COLO668 (cell line): ENCODE measurements at regions not wholly inside any gene's neighbourhood (a gene's known extent, or its start where the extent isn't known, plus 50 kb on each side); places are given as distances from the start of the nearest gene placed in this dataset.
"Not testable (repeated sequence)": the region's sequence is repeated elsewhere in the genome, so short reads cannot be mapped to it uniquely, and the experiment has no call there.

ENCODE experiments used
- DNase-seq: peaks from one replicate; lab custom pipeline; 2025; ENCODE audit not compliant: unreplicated experiment; lab: John Stamatoyannopoulos, UW

DNA sequence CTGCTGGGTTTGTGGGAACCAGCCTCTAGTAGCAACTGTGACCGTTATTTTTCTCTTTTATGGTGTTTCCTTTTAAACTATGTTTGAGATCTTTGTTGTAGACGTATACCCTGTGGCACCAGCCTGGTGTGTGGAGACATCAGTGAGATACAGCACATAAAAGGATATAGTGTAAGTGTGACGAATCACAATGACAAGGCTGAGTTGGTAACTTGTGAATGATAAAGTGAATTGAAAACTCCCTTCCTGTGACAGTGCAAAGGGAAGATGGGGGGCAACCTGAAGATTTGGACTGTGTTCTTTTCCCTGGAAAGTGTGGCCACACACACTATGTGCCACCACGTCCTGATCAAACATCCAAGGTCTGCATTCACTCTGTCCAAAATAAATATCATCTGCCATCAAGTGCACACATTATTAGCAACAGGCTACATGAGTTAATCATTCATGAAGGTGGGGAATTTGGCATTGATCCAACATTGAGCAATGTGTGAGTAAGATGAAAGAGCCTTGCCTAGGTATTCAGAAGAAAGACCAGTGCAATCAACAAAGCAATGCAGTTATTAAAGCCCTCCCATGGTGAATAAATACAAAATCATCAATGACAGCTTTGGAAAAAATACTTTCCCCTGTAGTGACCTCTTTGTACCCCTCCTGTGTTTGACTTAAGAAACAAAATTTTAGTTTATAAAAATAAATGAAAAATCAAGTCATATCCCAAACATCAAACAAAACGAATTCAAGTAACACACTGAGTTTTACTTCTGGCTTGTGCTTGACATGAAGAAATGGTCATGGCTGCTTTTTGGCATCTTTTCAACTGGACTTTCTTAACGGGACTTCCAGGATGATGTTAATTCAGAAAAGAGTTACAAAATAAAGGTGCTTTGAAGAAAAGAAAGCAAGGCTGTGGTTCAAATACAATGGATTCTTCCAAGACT is 1280.5 kb upstream of the ZEB2 start:
- peak; percentile 66 for DNase-seq

DNA sequence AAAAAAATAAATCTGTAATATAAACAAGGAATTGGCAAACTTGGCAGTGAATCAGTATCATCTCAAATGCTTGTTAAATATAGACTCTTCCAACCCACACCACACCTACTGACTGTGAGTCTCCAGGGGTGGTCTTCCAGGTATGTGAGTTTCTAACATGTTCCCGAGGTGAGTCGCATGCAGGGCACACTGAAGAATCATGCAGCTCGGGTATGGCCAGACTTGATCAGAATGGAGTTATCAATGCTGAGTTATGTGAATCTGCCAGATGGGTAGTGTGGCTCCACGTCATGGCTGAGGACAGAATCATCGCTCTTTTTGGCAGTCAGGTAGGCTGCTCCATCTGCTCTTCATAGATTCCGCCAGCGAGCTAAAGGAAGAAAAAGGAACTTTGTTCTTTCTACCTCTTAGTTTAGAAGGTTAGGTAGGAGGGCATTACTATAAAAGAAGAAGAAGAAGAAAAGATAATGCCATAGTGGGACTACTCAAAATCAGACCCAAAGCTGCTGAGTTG is 1279.7 kb upstream of the ZEB2 start:
- no peak for DNase-seq

DNA sequence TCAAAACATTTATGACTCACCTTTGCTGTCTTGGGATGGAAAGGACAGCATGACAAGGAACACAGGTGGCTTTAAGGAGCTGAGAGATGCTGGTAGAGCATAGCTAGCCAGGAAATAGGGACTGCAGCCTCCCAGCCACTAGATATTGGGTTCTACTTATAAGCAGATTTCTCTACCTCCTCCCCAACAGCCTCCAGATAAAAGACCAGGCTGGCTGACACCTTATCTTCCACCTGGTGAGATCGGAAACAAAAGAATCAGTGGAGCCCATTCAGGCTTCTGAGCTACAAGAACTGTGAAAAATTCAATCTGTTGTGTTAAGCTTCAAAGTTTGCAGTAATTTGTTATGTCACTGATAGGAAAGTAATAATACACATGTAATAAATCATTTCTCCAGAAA is 1278.5 kb upstream of the ZEB2 start:
- DNase-seq, result no peak

DNA sequence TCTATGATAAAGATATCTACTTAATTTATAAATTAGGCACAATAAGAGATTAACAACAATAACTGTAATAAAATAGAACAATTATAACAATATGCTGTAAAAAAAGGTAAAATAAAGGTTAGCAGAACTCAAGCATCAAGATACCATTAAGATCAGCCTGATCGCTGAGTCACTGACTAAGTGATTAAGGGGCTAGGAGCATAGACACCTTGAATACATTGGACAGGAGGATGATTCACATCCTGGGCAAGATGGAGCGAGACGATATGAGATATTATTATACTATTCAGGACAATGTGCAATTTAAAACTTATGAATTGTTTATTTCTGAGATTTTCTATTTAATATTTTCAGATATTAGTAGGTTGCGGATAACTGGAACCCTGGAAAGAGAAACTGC is 1277.8 kb upstream of the ZEB2 start:
- DNase-seq, result no peak

DNA sequence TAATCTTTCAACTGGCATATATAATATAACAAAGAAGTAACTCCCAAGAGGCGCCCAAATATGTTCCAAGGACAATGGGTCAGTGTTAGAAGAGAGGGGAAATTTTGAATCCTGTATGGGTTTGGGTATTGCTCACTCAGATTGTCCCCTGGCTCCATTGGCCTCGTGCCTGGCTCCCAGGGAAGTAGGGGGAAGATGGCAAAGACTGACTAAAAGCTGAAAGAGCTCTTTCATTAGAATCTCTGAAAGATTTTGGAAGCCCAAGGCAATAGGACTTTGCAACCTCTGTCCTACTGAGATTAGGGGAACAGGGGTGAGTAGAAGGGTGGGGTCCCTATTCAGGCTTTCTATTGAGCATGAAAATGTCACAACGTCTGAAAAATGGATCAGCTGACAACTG is 1272.8 kb upstream of the ZEB2 start:
- DNase-seq, result no peak

DNA sequence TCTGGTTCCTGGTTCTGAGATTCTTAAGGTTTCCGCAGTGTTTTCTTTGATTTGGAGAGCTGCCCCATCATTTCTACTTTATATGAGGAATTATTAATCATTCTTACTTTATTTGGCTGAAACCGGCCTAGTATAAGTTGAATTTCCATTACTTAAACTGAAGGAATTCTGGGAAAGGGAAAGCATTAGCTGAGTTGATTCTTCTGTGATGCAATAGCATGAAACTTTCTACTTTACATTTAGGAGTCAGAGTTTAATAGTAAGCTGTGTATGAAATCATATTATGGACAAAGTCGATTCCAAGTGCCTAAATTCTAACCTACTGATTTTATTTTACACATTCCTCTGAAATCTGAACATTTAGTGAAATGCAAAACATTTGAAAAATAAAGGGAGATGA is 1269.7 kb upstream of the ZEB2 start:
- no peak for DNase-seq

DNA sequence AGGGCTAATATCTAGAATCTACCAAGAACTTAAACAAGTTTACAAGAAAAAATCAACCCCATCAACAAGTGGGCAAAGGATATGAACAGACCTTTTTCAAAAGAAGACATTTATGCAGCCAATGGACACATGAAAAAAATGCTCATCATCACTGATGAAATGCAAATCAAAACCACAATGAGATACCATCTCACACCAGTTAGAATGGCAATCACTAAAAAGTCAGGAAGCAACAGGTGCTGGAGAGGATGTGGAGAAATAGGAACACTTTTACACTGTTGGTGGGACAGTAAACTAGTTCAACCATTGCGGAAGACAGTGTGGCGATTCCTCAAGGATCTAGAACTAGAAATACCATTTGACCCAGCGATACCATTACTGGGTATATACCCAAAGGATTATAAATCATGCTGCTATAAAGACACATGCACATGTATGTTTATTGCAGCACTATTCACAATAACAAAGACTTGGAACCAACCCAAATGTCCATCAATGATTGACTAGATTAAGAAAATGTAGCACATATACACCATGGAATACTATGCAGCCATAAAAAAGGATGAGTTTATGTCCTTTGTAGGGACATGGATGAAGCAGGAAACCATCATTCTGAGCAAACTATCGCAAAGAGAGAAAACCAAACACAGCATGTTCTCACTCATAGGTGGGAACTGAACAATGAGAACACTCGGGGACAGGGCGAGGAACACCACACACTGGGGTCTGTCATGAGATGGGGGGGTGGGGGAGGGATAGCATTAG is 1267.9 kb upstream of the ZEB2 start:
- not testable (repeated sequence) for DNase-seq

DNA sequence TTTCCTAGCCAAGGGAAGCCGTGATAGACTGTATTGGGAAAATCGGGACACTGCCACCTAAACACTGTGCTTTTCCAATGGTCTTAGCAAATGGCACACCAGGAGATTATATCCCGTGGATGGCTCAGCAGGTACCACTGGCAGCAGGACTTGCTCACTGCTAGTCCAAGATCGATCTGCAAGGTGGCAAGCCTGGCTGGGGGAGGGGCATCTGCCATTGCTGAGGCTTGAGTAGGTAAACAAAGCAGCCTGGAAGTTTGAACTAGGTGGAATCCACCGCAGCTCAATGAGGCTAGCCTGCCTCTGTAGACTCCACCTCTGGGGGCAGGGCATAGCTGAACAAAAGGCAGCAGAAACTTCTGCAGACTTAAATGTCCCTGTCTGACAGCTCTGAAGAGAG is 1262.7 kb upstream of the ZEB2 start:
- DNase-seq, result not testable (repeated sequence)

DNA sequence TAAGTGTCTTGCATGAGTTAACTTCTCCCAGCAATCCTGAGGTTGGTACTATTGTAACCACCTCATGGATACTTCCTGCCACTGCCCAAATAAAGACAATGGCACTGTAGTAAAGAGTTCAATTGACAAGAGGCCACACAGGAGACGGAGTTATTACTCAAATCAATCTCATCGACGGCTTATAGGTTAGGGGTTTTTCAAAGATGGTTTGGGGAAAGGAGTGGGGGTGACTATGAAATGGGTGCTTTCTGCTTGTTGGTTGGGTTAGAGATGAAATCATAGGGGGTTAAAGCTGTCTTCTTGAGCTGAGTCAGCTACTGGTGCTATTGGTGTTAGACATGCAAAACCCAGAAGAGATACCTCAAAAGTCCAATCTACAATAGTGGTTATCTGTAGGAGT is 1258.0 kb upstream of the ZEB2 start:
- no peak for DNase-seq

DNA sequence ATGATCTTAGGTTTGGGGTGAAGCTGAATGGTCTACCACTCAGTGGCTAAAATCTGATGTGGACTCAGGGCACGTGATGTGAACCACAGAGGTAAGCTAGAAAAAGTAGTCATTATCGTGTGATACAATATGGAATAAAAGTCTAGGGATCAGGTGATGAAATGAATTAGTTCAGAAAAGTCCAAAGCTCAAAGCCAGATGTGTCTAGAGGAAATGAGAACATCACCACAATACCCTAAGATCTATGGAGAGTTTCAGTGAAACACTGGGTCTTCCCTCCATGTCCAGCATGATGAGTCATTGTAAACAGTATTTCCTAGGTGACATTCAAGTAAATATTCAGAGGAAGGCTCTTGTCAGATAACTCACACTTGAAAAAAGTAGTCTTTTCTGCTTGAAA is 1257.4 kb upstream of the ZEB2 start:
- no peak for DNase-seq

DNA sequence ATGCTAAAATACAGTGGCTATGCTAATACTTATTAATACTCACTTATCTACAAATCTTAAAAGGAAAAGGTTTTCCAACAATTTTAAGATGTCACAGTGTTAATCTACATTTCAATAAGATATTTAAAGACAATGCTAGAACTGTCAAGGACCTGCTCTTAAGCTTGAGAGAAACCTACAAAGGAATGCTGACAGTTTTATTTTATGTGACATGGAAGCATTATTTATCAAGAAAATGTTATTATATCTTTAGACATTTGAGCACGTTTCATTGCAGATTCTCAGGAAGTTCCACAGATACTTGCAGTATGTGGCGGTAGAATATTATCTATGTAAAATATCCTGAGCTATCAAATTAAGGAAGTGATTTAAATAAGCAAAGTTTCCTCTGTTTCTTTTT is 1255.7 kb upstream of the ZEB2 start:
- no peak for DNase-seq

DNA sequence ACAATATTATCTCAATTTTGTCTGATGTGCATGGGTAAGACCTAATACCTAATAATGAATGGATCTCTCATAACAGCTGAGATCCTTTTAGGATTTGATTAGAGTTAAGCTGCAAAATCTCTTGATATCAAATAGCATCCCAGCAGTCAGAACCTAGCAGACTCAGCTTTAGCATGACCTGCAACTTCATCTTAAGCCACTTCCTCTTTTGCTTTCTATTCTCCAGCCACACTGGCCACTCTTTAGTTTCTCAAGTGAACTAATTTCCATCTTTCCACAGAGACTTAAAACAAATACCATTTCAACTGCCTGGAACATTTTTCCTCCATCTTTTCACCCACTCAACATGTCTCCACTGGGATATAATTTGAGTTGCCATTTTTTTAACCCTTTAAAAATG is 1251.6 kb upstream of the ZEB2 start:
- DNase-seq, result no peak

DNA sequence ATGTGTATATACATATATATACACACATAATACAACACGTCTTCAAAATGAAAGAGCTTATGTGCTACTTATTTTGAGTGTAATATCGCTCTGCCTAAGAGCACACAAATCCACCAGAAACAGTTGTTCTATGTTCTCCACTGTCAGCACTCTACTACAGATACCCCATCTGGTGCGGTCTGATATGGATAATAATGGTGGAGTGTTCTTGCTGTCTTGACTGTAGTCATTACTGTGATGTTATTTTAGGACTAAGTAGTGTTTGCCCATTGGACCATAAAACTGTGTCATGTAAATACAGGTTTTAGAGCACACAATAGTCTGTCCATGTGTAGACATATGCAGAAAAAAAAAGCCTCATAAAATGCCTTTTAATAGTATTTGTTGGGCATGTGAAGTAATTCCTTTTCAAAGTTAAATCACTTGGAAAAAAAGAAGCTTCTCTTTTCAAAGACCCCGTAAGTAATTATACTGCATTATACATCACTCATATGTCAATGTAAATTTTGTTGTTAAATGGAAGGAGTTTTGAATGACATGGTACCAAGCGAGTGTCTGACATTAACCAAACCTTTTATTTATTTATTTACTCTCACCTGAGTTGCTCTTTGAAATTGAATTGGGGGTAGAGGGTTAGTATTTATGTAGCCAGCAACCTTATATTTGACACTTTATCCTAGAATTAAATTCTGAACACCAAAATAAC is 1249.2 kb upstream of the ZEB2 start:
- no peak for DNase-seq

DNA sequence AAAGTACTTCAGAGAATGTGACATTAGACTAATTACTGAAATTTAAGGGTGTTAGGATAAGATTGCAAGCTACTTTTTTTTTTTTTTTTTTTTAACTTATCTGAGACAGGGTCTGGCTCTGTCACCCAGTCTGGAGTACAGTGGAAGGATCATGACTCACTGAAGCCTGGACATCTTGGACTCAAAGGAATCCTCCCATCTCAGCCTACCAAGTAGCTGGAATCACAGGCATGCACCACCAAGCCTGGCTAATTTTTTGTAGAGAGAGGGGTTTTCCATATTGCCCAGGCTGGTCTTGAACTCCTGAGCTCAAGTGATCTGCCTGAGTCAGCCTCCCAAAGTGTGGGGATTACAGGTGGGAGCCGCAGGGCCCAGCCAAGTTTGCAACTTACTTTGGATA is 1246.0 kb upstream of the ZEB2 start:
- DNase-seq, result no peak

DNA sequence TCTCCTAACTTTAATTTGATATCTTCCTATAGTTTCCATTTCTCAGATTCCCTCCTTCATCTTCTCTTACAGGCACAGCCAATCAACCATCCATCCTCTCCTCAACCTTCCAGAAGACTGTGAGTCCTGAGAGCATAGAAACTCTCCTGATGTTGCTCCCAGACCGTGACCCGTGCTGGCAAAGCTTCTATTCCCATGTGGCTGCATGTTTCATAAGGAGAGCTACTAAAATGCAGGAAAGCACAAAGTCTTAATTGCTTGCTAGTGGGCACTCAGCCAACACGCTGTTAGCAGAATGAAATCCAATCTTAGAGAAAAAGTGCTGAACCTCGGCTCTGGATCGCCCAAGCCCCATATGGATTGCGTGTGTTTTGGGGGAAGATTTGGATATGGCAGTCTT is 1244.7 kb upstream of the ZEB2 start:
- DNase-seq, result peak; percentile 39

DNA sequence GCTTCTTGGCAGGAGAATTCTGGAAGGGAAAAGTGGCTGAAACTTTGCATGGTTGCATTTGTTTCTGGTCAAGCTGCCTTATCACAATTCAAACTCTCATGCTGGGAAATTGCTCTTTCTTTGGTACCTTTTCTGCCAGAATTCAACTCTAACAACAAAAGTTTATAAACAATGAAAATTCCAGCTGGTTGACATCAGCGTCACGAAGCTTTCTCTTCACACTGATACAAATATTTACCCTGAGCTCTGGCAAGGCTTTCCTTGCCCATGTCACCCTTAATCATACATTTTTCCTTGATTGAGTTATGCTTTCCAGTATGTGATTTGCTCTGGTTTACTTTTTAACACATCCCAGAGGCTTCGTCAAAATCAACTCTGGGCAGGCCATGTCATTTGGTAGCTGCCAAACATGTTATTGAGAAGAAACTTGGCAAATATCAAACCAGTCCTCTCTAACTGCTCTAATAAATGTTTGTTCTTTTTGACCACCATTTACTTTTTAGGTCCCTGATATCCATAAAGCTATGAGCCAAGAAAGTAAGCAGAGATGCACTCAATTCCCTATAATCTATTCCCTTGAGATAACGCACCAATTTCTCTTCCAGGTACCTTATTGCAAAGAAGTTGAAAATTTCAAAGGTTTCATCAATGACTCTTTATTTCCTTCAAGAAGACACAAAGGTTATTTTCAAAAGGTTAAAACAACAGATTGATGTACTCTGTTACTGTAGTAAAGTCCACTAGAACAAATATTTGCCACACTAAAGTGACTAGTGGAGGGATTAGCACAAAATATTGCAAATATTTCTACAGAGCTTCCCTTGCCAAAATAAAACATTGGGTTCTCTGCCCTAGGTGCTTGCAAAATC is 1241.1 kb upstream of the ZEB2 start:
- DNase-seq, result no peak

DNA sequence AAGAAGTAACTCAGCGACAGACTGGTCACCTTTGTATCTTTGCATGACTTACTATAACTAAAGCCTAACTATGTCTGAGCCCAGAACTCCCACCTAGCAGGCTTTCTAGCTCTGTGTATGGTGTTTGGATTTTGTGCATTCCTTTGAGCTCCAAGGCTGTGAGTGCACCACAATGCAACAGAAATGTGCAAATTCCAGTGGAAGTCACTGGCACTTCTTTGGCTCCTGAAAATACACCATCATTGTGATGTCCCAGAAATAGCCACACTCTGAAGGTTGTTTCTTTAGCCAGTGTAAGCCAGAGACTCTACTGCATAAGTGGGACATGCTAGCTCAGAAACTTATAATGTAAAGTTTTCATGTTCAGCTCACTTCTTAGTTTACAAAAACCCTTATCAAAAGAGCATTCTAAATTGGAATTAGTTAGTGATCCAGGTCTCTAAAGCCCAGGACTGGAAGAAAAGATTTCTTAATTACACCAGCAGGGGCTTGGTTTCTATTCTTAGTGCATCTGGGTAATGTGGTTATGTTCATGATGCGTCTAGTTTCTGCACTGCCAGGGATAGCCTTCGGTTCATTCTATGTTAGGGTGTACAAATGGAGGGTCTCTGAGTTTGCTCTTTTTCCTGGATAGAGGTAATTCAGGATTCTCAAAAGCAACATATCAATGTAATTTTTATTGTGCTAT is 1239.5 kb upstream of the ZEB2 start:
- no peak for DNase-seq

DNA sequence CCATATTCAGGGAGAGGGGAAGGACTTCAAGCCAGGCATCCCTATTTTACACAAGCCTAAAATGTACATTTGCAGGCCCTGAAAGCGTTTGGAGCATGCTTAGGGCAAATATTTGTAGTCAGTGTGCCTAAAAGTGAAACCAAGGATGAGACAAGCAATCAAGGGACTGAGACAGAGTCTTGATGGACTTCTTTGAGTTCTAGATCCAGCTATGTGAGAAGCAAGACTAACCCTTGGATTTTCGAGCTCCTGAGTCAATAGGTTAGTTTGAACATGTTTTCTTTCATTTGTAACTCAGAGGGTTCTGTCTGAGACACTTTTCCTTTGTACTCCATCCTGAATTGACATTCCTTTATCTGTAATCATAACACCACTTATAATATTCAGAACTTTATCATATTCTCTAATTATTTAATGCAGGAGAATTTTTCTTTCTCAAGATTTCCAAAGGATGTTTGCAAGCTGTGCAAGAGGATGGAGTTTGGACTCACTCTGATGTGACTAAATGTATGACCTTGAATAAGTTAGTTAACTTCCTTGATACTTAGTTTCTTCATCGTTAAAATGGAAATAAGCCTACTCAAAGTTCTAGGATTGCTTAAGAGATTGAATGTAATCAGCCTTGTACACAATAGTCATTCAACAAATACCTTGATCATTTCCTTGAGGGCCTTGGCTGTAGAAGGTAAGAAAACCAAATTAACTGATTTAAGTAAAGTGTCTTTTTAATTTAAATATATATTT is 1237.8 kb upstream of the ZEB2 start:
- DNase-seq, result no peak
